DMS 273 treated with DMSO at 0.1 percent for 48 hours (cell line): ENCODE measurements at regions not wholly inside any gene's neighbourhood (a gene's known extent, or its start where the extent isn't known, plus 50 kb on each side); places are given as distances from the start of the nearest gene placed in this dataset.
"Not testable (repeated sequence)": the region's sequence is repeated elsewhere in the genome, so short reads cannot be mapped to it uniquely, and the experiment has no call there.

Experiments used
- DNase-seq: peaks from one replicate; lab custom pipeline; 2025; lab: John Stamatoyannopoulos, UW

- DNase-seq, result not testable (repeated sequence)
These were observed 83.2 kb upstream of the ARID5B start for GRCh38 chr10:61818251-61818650.

GRCh38 chr10:61819208-61819607 is 82.3 kb upstream of the ARID5B start:
- DNase-seq, result no peak

- DNase-seq, result no peak
These were observed 80.3 kb upstream of the ARID5B start for GRCh38 chr10:61821153-61821552.

GRCh38 chr10:61821693-61822092 is 79.8 kb upstream of the ARID5B start:
- no peak for DNase-seq

- no peak for DNase-seq
These were observed 79.4 kb upstream of the ARID5B start for GRCh38 chr10:61822096-61822495.

GRCh38 chr10:61822781-61823230 is 78.7 kb upstream of the ARID5B start:
- no peak for DNase-seq

- DNase-seq, result no peak
These were observed 76.5 kb upstream of the ARID5B start for GRCh38 chr10:61825001-61825400.

GRCh38 chr10:61825628-61826027 is 75.9 kb upstream of the ARID5B start:
- no peak for DNase-seq

- DNase-seq, result no peak
These were observed 73.5 kb upstream of the ARID5B start for GRCh38 chr10:61828034-61828433.

- no peak for DNase-seq
These were observed 72.7 kb upstream of the ARID5B start for GRCh38 chr10:61828788-61829187.

GRCh38 chr10:61830072-61830845 is 71.2 kb upstream of the ARID5B start:
- no peak for DNase-seq

GRCh38 chr10:61830846-61831273 is 70.6 kb upstream of the ARID5B start:
- DNase-seq, result no peak

GRCh38 chr10:61832866-61833481 is 68.5 kb upstream of the ARID5B start:
- DNase-seq, result no peak

GRCh38 chr10:61834519-61834918 is 67.0 kb upstream of the ARID5B start:
- DNase-seq, result no peak

- DNase-seq, result peak; percentile 18
These were observed 66.2 kb upstream of the ARID5B start for GRCh38 chr10:61835069-61835945.

- DNase-seq, result no peak
These were observed 65.3 kb upstream of the ARID5B start for GRCh38 chr10:61835946-61836887.

- no peak for DNase-seq
These were observed 64.4 kb upstream of the ARID5B start for GRCh38 chr10:61836888-61837754.

GRCh38 chr10:61837755-61838171 is 63.7 kb upstream of the ARID5B start:
- no peak for DNase-seq

- DNase-seq, result no peak
These were observed 61.6 kb upstream of the ARID5B start for GRCh38 chr10:61839916-61840315.

- no peak for DNase-seq
These were observed 61.1 kb upstream of the ARID5B start for GRCh38 chr10:61840403-61840802.
